ENCODE measurements at regions not wholly inside any gene's neighbourhood (a gene's known extent, or its start where the extent isn't known, plus 50 kb on each side); places are given as distances from the start of the nearest gene placed in this dataset.

DNA sequence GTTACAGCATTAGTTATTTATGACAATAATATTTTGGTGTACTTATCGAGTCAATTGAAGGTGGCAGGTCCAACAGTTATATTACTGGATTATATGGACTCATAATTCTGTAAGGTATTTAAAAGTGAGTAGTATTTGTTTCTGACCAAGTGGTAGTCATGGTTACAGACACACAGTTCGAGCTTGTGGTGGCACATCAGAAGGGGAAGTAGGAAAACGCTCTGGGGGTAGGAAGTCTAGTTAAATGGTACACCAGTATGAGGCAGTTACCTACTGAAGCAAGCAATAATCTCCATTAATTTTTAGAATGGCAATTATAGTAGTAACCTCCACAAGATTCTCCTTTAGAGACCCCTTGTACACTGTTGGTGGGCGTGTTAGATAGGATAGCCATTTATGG, 541.2 kb downstream of the ETV1 start:
- 72 to 76% methylated on average over 4 of the region's 4 CpGs for WGBS, 2 donors
- no peak for ATAC-seq

DNA sequence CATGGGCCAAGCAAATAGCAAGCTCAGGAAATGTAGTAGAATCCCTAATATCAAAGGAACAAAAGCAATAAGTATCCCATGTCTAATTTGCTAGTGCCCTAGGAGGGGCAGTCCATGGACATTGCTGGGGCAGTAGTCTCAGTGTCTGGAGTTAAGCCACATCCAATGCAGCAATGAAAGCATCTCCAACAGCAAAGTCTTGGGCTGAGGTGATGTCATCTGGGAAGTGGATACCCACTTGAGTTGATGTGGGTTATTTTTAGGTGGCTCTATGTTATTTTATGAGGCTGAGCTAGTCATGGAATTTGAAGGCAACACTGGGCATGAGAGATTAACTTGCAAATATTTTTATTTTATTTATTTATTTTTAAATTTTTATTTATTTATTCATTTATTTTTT, 540.0 kb downstream of the ETV1 start:
- H3K9me3 ChIP-seq = peaks cover 0 to 5% (median 0%) of the 10 kb centered on the region in 11 donors
- H3K4me1 ChIP-seq = no peaks in the 10 kb centered on the region
- no peak overlapping the region for H3K27ac ChIP-seq
- TF ChIP-seq CTCF (IDR thresholded peaks at IDR 0.05) = no peak
- no peaks in the 10 kb centered on the region for H3K27me3 ChIP-seq
- ATAC-seq = no peak
- no peaks in the 10 kb centered on the region for H3K36me3 ChIP-seq
- no peak overlapping the region for H3K4me3 ChIP-seq
- intact Hi-C loops (cut with DNase I) = no loop called here
- DNase-seq = no peak

More for the DNA sequence above, 541.2 kb downstream of the ETV1 start:
- Histone ChIP-seq H3K36me3 (no peaks in the 10 kb centered on the region), H3K4me3 (no peak overlapping the region), H3K27ac (no peak overlapping the region), H3K27me3 (no peaks in the 10 kb centered on the region), H3K4me1 (no peaks in the 10 kb centered on the region), H3K9me3 (peaks cover 0 to 5% (median 0%) of the 10 kb centered on the region in 11 donors)
- no peak for TF ChIP-seq CTCF (IDR thresholded peaks at IDR 0.05)
- intact Hi-C loops (cut with DNase I) = no loop called here
- DNase-seq = no peak

GRCh38 chr7:13454916-13455592, 534.4 kb downstream of the ETV1 start:
- intact Hi-C loops (cut with DNase I) = no loop called here
- Histone ChIP-seq H3K27me3 (no peaks in the 10 kb centered on the region), H3K36me3 (no peaks in the 10 kb centered on the region), H3K27ac (no peak overlapping the region), H3K9me3 (peaks cover 0 to 5% (median 0%) of the 10 kb centered on the region in 11 donors), H3K4me1 (no peaks in the 10 kb centered on the region), H3K4me3 (no peak overlapping the region)
- no peak for DNase-seq
- WGBS, 2 donors = 81 to 86% methylated on average over 8 of the region's 8 CpGs
- TF ChIP-seq CTCF (IDR thresholded peaks at IDR 0.05) = no peak
- no peak for ATAC-seq

- Histone ChIP-seq H3K27ac (no peak overlapping the region), H3K4me3 (no peak overlapping the region), H3K36me3 (no peaks in the 10 kb centered on the region), H3K27me3 (no peaks in the 10 kb centered on the region), H3K9me3 (no peaks in the 10 kb centered on the region), H3K4me1 (no peaks in the 10 kb centered on the region)
- DNase-seq (peak in 1 of 2 donors; percentile 4), ATAC-seq (peak in 7 of 8 donors; percentile 38 to 90 (median 67))
- 24 to 34% methylated on average over 4 of the region's 4 CpGs for WGBS, 2 donors
- TF ChIP-seq CTCF (IDR thresholded peaks at IDR 0.05) = no peak
- intact Hi-C loops (cut with DNase I) = no loop called here
These were observed 531.7 kb downstream of the ETV1 start for GRCh38 chr7:13457790-13458189.

All from heart right ventricle (tissue), 16 donors.